Fibroblast of villous mesenchyme (primary cell): ENCODE measurements at regions not wholly inside any gene's neighbourhood (a gene's known extent, or its start where the extent isn't known, plus 50 kb on each side); places are given as distances from the start of the nearest gene placed in this dataset.

Source experiments
- DNase-seq: peaks from one replicate; pipeline ENCODE4 v3.0.0-alpha.2; 2010; ENCODE audit warnings: low read depth
- H3K4me3 ChIP-seq: 2 replicates; pipeline ENCODE4 v1.5.1; 2011; ENCODE audit warnings: low read depth, mild to moderate bottlenecking, low read length
- CTCF ChIP-seq: IDR thresholded peaks from 2 replicates; pipeline ENCODE4 v1.5.1; 2012; ENCODE audit warnings: low read depth, mild to moderate bottlenecking, low read length; ENCODE audit not compliant: insufficient read depth

- no peak for DNase-seq
- no peak for TF ChIP-seq CTCF
- H3K4me3 ChIP-seq: no peak overlapping the region
Measured at GRCh38 chr12:107845226-107845979, 70.9 kb downstream of the ASCL4 start.

- no peak for TF ChIP-seq CTCF
- DNase-seq: no peak
- H3K4me3 ChIP-seq: no peak overlapping the region
Measured at GRCh38 chr12:107845980-107846659, 71.6 kb downstream of the ASCL4 start.

GRCh38 chr12:107847430-107847829 lies 72.9 kb downstream of the ASCL4 start:
- DNase-seq: no peak
- H3K4me3 ChIP-seq: no peak overlapping the region
- TF ChIP-seq CTCF: no peak

- H3K4me3 ChIP-seq: no peak overlapping the region
- TF ChIP-seq CTCF: no peak
- no peak for DNase-seq
Measured at GRCh38 chr12:107847830-107848229, 73.3 kb downstream of the ASCL4 start.

GRCh38 chr12:107853479-107853878 lies 79.0 kb downstream of the ASCL4 start:
- TF ChIP-seq CTCF: no peak
- H3K4me3 ChIP-seq: no peak overlapping the region
- DNase-seq: no peak

- no peak for DNase-seq
- no peak for TF ChIP-seq CTCF
- H3K4me3 ChIP-seq: no peak overlapping the region
Measured at GRCh38 chr12:107855471-107855870, 81.0 kb downstream of the ASCL4 start.

DNA sequence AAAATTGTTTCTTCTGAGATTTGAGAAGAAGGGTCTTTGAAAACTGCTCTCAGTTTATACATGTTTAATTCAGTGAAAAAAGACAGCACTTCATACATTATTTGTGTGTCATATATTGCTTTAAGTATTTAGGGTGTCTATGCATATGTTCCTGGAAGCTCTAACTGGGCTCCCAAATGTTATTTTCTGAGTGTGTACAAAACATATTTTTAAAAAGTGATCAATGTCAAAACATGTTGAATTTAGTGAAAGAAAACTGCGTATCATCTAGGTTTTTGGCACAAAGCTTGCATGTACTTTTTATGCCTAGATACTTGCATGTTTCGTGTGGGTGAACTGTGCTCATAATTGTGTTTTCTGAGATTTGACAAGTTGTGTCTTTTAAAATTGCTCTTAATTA lies 81.6 kb downstream of the ASCL4 start:
- no peak overlapping the region for H3K4me3 ChIP-seq
- TF ChIP-seq CTCF: no peak
- no peak for DNase-seq
